Esophagus mucosa (tissue), 1 donor: ENCODE measurements at regions not wholly inside any gene's neighbourhood (a gene's known extent, or its start where the extent isn't known, plus 50 kb on each side); places are given as distances from the start of the nearest gene placed in this dataset.
"Not testable (repeated sequence)": the region's sequence is repeated elsewhere in the genome, so short reads cannot be mapped to it uniquely, and the experiment has no call there.

Source experiments
- ATAC-seq: fragments of 200-7000 bp; cut with Tn5 transposase; one replicate; pipeline ENCODE4 v1.9.1; 2020
- donor health status: DM: yes; HTN: yes; CAD: no.

DNA sequence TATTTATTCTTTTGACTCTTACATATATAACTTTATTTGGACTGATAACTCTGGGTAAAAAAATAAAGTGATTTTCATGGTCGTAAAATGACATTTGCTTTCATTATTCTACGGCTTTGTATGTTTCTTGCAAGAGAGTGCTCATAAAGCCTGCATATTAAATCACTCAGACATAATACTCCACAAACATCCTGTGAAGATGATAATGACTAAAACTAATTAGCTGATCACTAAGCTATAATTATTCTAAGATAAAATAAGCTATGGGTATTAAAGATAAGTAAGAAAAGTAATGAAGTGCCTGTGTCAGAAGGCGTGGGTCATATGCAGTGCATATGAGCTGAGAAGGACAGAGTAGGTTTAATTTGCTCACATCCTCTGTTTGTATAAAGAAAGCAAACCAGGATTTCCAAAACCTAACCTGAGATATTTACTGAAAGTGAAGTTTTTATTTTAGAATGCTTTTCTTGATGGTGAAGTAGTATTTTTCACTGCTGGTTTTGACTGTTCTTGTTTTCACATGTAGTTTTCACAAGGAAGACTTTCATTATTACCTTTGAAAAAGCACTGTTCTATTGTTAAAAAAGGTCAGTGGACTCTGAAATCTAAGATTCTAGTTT is 278.8 kb downstream of the AMY1C start:
- ATAC-seq: no peak

DNA sequence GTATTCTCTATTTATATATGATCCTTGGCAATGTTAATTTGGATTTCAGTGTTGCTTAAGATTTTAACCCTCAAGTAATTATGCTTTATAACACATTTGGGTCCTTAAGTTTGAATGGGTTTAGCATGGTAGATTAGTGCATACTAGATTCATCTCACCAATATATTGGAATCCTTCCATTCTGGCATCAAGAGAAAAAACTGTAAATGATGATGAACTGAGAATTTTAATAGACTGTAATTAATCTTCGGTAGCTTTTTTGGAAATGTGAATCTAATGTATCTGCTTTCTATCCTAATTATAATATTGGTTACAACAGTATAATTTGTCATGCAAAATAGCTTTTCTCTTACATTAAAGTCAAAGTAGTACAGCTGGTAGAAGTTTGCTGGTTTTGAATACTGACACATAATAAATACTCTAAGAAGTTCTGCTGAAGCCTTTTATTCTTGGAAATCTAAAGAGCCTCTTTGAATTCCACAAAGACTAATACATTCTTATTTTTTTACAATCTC is 279.8 kb downstream of the AMY1C start:
- no peak for ATAC-seq

DNA sequence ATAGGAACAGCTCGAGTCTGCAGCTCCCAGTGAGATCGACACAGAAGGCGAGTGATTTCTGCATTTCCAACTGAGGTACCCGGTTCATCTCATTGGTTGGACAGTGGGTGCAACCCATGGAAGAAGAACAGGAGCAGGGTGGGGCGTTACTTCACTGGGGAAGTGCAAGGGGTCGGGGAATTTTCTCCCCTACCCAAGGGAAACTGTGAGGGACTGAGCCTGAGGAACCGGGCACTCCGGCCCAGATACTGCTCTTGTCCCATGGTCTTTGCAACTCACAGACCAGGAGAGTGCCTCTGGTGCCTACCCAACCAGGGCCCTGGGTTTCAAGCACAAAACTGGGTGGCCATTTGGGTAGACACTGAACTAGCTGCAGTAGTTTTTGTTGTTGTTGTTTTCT is 307.1 kb downstream of the AMY1C start:
- ATAC-seq: no peak

DNA sequence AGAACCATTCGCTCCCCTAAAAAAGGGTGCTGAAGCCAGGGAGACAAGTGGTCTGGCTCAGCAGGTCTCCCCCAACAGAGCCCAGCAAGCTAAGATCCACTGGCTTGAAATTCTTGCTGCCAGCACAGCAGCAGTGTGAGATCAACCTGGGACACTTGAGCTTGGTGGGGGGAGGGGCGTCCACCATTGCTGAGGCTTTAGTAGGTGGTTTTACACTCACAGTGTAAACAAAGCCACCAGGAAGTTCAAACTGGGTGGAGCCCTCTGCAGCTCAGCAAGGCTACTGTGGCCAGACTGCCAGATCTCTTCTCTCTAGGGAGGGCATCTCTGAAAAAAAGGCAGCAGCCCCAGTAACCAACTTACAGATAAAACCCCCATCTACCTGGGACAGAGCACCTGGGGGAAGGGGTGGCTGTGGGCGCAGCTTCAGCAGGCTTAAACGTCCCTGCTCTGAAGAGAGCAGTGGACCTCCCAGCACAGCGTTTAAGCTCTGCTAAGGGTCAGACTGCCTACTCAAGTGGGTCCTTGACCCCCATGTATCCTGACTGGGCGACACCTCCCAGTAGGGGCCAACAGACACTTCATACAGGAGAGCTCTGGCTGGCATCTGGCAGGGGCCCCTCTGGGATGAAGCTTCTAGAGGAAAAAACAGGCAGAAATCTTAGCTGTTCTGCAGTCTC is 307.7 kb downstream of the AMY1C start:
- not testable (repeated sequence) for ATAC-seq

DNA sequence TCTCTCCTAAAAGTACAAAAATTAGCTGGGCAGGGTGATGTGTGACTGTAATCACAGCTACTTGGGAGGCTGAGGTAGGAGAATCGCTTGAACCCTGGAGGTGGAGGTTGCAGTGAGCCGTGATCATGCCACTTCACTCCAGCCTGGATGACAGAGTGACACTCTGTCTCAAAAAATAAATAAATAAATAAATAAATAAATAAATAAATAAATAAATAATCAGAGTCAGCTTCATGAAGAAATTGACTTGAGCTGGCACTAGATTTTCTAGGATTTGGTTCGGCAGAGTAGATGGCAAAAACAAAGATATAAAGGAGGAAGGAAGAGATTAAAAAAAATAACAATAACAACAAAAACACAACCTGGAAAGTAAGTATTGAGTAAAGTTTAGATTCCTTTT is 311.9 kb downstream of the AMY1C start:
- not testable (repeated sequence) for ATAC-seq

DNA sequence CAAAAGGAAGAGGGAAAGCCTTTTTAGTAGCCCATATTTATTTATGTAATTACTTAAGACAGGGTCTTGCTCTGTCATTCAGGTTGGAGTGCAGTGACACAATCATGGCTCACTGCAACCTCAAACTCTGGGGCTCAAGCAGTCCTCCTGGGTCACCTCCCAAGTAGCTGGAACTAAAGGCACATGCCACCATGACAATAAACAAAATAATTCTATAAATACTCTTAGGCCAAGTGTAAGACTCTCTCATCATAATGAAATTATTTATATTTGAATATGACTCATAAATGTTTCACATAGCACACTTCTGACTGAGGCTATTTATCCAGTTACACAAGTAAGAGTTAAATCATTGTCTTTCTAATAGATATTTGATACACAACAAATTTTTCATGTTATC is 314.7 kb downstream of the AMY1C start:
- ATAC-seq: no peak

DNA sequence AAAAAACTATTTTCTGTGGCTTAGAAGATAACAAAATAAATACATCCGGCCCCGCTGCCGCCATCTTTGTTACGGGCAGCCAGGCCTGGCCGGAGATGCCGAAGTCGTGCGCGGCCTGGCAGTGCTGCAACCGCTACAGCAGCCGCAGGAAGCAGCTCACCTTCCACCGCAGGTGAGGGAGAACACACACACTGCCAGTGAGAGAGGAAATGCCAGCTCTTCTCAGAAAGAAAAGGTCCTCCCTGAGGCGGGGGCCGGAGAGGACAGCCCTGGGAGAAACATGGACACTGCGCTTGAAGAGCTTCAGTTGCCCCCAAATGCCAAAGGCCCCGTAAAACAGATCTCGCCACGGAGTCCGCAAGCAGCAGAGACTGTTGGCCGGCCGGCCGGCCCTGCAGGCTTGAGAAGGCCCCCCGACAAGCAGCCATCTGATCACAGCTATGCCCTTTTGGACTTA is 323.2 kb downstream of the AMY1C start:
- ATAC-seq: no peak

DNA sequence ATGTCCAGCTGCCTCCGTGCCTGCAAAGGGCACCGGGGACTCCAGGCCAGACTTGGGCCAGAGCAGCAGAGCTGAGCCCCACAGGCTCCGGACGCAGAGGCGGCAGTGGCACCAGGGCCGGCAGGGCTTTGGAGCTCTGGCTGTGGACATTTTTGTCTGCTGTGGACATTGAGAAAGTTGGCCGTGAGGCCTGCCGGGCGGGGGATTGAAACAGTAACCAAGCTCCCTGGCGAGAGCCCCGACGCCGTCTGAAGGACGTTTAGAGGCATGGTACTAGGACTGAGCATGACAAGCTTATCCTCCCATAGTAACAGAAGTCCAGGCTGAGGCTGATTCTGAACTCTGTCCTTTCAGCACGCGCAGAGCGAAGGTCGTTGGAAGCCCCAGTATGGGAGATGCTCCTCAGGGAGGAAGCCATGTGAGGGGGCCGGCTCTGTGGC is 323.8 kb downstream of the AMY1C start:
- no peak for ATAC-seq

DNA sequence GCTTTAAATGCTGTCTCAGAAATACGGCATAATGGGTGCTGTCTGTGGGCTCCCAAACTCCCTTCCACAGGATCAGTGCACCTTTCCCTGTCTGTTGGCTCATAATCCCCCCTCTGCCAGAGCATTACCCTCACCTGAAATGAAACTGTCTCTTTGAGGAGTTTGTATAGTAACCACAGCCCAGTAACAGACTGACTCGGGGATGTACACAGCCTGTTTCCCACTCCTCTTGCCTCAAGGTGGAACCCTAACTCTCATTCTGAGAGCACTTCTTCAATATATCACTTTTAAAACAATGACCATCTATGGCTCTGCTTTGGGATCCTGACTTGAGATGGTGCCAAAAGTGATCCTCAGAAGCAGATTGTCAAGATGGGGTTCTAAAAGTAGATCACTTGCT is 332.5 kb downstream of the AMY1C start:
- ATAC-seq: no peak

DNA sequence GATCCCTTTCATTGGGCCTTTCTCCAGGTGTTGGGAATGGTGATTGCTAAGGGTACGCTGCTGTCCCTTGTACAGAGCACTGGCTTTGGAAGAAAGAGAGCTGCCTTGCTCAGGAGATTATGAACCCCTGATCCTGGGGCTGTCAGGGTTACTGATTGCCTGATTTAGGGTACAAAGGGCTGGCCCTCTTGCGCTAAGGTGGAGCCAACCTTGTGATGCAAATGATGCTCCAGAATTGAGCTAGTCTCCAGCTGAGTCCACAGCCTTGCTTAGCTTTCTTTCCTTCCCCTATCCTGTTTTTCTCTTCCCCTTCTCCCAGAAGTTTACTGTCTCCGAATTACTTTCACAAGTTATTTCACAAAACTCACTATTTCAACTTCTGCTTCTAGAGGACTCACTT is 334.7 kb downstream of the AMY1C start:
- no peak for ATAC-seq

DNA sequence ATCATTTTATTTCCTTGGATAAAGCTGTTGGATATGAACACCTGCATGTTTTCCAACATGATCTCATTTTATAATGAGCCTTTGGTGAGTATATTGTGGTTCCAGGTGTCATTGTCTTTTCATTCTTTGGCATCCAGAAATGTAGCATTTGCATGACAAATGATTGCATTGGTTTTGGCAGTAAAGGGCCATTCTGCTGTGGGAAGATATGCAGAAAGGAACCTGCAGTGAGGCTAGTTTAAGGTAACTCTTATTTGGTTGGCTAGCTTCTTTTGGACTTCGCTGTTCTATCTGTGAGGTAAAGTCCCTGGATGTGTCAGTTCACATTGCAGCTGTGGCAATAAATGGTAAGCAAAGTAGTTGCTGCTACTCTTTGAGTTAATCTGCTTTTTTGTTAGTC is 343.0 kb downstream of the AMY1C start:
- ATAC-seq: no peak

DNA sequence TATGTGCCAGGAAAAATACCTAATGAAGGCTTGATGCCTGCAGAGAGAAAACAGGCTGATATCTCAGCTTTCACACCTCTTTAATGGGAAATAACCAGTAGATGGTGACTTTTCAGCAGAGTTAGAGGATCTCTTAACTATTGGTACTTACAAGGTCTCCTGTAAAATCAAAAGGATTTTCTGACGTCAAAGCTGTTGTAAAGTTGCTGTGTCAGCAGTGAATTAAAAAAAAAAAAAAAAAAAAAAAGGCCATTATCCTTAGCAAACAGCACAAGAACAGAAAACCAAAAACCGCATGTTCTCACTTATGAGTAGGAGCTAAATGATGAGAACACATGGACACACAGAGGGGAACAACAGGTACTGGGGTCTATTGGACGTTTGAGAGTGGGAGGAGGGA is 349.1 kb downstream of the AMY1C start:
- no peak for ATAC-seq

DNA sequence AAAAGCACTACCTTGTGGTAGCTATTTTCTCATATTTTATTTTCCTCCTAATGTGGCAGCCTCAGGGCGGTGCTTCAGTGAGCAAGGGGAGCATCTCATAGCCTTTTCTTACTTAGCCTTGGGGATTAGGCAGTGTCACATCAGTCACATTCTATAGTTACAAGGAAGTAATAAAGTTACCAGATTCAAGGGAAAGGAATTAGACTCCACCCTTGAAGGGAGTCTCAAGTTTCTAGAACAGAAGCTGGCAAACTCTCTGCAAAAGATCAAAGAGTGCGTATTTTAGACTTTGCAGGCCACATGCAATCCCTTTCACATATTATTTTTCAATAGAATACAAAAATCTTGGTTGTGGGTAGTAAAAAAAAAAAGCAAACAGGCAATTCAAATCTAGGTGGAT is 350.4 kb downstream of the AMY1C start:
- no peak for ATAC-seq

DNA sequence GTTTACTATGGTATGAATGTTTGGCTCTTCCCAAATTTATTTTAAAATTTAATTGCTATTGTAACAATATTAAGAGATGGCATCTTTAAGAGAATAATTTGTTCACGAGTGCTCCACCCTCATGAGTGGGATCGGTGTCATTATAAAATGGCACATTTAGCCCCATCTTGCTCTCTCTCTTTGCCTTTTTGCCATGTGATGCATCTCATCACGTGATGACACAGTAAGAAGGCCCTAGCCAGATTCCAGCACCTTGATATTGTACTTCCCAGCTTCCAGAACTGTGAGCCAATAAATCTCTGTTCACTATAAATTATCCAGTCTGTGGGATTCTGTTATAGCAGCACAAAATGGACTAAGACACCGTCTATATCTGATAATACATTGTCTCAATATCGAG is 355.8 kb downstream of the AMY1C start:
- no peak for ATAC-seq

DNA sequence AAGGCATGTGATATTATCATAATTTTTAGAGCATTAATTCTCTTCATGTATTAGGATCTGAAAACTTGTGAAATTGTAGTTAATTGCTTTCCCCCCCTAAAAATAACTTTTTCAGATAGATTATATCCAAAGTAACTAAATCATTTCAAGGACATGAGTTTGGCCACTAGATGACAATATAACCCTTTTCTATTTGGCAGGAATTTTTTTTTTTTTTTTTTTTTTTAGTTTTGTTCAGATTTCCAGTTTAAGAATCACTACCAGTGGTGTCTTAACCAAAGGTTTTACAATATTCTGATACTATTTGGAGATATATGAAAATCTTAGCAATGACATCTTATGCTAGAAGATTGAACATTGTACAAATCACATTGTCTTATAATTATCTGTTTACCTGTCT is 370.8 kb downstream of the AMY1C start:
- no peak for ATAC-seq

DNA sequence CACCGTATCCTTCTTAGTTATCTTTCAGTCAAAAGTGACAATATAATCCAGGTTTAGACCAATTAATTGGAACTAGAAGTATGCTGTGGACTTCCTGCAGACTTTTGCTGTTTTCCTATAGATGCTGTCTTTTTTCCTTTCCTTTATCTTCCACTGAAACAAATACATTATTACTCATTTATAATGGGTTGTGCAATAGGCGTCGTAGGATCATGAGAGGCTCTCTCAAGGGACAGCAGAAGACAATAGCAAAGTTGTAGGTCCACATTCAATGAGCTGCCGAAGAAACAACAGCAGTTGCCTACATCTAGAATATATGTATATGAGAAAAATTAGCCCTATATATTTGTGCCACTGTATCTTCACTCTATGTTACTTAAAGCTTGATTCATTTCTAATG is 371.6 kb downstream of the AMY1C start:
- ATAC-seq: no peak

DNA sequence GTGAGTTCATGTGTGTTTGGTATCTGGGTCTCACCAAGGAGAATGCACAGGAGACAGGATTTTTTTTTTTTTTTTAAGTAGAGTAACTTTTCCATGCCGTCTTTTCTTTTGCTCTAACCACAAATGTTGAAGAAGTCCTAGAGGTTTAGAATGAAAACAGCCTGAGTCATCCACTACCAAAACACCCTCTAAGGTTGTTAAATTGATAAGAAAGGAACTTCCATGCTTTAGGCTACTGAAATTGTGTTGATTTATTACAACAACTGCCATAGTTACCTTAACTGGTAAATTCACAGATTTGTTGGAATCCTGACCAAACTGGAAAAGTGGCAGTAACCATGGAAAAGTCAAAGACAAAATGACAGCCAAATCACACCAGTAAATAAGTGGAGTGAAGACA is 375.6 kb downstream of the AMY1C start:
- ATAC-seq: no peak

DNA sequence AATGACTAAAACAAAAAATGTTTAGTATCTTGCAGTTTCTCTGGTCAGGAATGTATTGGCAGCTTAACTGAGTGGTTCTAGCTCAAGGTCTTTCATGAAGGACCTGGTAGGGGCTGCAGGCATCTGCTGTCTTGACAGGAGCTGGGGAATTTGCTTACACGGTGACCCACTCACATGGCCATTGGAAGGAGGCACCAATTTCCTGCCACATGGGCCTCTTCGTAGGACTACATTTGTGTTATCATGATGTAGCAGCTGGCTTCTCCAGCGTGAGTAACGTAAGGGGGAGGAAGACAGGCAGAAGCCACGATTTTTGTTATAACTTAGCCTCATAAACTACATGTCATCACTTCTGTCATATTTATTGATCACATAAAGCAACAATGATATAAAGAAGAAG is 376.3 kb downstream of the AMY1C start:
- no peak for ATAC-seq

DNA sequence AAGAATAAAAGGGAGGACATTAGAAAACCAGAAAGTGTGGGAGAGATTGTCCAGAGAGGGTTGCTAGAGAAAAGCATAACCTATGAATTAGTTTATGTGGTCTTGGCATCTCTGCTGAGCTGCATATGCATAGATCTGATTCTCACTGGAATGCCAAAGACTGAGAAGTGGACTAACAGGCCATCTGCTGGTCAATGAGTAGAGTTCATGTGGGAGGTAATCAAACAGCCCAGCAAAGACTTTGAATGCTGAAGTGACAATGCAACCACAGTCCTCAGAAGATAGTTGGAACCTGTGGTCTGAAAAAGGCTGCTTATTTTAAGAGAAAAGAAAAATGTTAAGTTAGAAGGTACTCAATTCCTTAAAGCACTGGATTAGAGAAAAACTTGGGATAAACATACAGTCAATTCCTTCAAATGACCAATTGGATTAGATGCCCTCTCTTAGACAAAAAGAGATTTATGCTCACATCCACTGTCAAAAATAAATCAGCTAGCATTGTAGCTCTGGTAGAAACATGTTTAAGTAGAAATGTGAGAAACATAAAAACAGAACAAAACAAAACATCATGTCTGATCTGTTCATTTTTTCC is 382.8 kb downstream of the AMY1C start:
- ATAC-seq: no peak

DNA sequence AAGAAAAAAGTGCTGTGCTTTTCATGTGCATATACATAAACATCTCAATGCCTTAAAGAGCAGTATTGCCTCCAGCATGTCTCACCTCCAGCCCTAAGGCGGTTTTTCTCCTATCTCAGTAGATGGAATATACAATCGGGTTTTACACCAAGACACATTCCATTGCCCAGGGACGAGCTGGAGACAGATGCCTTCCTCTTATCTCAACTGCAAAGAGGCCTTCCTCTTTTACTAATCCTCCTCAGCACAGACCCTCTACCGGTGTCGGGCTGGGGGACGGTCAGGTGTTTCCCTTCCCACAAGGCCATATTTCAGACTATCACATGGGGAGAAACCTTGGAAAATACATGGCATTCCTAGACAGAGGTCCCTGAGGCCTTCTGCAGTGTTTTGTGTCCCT is 385.3 kb downstream of the AMY1C start:
- not testable (repeated sequence) for ATAC-seq

DNA sequence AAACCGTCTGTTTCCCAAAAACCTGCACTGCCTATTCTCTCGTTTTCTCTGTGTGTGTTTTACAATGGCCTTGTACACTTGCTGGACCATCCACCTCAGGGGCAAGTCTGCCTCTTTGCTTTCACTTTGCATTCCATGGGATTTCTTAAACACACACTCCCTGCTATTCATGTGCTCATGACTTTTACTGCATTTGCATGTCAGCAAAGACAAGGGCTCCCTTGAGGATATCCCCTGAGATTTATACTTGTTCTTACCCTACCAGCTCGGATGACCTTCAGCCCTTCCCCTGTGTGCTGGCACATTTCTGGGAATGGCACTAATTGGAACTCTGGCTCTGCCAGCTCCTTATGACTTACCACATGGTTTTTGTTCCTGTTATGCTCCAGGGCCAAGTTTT is 386.9 kb downstream of the AMY1C start:
- no peak for ATAC-seq

DNA sequence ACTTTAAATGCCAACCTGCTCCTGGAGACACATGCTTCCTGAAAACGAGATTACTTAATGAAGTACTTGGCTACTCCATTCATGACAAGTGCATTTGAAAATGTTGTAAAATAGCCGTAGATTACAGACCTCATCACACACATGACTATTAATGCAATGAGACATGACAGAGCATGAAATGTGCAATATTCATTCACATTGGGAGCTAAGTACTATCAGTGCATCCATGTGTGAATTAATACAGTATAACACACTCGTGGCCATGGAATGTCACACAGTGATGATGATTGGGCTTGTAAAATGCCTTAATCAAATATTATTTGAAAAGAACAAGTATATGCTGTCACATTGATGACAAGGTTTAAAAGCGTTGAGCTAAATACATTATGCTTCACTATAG is 407.0 kb downstream of the AMY1C start:
- ATAC-seq: no peak

DNA sequence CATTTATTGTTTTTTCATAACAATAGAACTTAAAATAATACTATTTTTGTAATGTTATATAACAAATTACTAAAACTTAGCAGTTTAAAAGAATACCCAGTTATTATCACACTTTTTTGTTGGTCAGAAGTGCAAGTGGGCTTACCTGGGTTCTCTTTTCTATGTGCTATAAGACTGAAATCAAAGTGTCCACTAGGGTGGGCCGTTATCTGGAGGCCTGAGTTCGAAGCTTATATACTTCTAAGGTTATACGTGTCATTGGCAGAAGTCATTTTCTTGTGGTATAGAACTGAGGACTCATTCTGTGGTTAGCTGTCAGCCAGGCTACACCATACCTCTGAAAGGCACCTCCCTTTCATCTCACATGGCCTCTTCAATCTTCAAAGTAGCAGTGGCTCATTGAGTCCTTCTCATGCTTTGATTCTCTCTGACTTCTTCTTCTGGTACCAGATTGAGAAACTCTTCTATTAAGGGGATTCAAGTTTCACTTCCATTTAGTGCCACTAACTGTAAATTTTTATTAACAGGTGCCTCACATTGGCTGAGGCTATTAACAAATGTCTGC is 414.3 kb downstream of the AMY1C start:
- no peak for ATAC-seq

DNA sequence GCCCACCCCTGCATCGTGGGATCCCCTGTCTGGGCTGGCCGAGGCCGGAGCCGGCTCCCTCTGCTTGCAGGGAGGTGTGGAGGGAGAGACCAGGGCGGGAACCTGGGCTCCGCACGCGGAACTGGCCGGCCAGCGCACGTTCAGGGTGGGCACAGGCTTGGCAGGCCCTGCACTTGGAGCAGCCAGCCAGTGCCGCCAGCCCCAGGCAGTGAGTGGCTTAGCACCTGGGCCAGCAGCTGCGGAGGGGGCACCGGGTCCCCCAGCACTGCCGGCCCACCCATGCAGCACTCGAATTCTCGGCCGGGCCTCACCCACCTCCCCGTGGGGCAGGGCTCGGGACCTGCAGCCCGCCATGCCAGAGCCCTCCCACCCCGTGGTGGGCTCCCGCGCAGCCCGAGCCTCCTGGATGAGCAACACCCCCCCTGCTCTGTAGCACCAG is 422.6 kb downstream of the AMY1C start:
- ATAC-seq: no peak
